Amniotic epithelial cell (primary cell): ENCODE measurements at regions not wholly inside any gene's neighbourhood (a gene's known extent, or its start where the extent isn't known, plus 50 kb on each side); places are given as distances from the start of the nearest gene placed in this dataset.
A peak's percentile ranks its signal among the peaks of the same experiment; 100 is the strongest.
"Not testable (repeated sequence)": the region's sequence is repeated elsewhere in the genome, so short reads cannot be mapped to it uniquely, and the experiment has no call there.

Experiments used
- DNase-seq: peaks from one replicate; pipeline ENCODE4 v3.0.0-alpha.2; 2010; ENCODE audit warnings: low read depth

DNA sequence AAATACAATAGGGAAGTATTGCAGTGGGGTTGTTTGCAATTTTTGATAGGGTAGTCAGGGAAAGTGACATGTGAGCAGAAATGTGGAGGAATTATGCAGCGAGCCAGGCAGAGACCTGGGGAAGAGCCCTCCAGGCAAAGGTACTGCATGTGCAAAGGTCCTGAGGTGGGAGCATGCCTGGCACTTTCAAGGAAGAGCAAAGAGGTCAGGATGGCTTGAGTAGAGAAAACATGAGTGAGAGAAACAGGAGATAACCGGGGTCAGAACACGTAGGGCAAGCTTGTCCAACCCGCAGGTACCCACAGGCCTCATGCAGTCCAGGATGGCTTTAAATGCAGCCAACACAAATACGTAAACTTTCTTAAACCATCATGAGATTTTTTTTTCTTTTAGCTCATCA lies 71.0 kb downstream of the COQ2 start:
- DNase-seq, result no peak

DNA sequence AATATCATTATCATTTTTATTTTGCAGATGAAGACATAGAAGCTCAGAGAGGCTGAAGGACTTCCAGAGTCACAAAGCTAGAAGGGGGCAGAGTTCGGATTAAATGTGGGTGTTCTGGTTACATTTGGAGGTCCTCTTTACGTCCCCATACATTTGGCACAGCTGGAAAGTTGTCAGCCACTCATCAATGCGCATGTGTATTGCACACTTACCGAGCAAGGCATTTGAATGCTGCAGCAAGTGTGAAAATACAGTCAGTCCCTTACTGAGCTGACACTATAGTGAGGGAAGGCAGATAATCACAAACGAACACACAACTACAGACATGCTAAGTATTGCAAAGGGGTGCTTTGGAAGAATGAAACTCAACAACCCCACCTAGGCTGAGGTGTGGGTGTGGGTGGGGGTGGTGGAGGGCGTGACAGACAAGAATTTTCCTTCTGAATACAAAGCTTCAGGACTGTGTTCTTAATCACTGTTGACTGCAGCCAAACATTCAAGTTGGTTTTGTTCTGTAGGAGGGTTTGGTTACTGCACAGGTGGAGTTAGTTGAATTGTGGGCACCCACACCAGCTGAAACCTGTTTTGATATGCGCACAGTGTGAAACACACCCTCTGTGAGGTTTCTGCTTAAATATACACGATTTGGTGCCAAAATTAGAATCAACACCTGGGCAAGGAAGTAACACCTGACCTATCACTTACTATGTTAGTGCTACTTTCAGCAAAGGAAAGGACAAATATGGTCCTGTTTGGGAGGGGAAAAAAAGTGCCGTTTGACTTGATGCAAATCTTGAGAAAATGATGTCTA lies 72.4 kb downstream of the COQ2 start:
- DNase-seq, result no peak

DNA sequence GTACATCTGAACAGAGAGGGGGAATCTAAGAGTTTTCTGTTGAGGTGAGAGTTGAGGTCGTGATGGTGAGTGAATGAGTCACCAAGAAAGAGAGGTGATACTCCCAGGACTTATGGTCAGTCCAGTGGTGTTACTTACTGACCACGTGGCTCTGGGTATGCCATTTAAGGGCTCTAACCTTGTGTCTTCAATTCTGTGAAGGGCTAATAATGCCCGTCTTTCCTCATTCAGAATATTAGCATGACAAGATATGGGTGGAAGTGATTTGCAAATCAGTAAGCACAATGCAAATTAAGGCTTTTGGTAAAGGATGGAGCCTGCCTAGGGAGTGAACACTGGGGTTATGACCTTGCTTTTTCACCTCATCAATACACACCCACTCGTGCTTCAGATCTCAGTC lies 75.2 kb downstream of the COQ2 start:
- DNase-seq, result no peak

DNA sequence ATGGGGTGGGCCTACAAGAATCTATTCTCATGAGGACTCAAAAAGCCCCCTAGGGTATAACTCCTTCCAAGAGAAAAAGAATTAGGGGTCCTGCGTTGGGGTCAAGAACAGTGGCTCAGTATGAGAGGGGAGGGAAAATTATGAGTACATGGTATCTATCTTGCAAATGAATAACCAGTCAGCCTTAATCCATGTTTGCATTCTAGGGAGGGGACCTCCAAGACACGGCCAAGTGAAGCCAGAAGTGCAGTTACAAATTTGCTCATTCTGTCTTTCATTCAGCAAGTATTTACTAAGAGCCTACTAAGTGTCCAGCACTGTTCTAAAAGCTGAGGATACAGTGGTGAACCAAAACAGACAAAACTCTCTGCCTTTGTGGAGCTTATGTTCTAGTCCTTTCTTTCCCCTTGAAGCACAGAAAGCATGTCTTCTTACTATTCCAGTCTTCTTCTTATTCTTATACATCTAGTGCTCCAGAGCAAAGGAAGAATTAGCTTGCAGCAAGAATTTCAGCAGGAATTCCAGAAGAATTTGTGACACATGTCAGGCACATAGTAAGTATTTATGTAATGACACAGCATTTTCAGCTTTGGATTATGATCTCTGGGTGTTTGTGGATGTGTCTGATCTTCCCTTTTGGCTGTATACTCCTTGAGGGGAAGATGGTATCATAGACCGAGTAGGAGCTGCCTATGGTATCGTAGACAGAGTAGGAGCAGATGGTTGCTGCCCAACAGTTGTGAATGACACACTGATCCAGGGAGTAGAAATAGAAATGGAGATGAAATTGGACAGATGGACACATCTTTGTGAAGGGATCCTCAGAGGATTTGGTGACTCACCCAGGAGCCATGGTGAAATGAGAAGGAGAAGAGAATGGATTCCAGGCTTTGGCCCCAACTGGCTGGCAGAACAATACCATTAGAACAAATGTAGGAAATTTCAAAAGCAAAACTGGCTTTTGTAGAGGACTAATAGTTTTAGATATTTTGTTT lies 75.9 kb downstream of the COQ2 start:
- DNase-seq, result no peak

DNA sequence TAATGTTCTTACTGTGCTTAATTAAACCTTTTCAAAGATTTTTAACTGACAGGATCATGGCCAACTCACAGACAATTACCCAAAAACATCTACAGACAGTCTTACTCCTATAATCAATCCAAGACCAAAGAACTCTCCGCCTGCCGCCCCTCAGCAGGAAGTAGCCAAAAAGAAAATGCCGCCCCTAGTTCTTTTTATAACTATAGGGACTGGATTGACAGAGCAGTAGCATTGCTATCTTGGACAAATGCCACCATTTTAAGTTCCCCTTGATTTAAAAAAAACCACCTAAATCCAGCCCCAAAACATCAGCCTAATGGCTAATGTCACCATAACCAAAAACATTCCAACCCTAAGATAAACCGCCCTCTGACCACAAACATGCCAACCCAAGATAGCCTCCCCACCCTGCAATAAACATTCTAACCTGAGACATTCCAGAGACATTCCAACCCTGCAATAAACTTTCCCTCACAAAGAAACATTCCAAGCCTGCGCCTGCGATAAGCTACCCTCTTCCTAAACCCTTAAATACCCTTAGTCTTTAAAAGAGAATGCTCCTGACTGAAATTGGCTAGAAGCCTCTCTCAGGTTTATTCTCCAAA lies 77.0 kb downstream of the COQ2 start:
- DNase-seq, result peak; percentile 90

DNA sequence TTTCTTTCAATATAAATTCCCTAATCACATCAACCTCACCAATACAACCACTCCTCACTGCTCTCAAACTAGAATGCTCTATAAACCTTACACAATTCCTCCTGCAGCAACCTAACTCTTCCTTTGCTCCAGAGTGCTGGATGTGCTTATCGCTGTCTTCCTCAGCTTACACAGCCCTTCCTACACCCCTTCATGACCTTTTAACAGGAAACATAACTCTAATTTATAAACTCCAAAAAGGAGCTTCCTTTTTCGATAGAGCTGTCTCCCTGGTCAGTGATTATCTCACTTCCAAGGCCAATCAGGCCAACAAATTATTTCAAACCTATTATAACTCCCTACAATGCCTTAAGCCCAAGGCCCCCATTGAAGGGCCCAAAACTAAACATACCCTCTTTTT lies 78.8 kb downstream of the COQ2 start:
- no peak for DNase-seq

DNA sequence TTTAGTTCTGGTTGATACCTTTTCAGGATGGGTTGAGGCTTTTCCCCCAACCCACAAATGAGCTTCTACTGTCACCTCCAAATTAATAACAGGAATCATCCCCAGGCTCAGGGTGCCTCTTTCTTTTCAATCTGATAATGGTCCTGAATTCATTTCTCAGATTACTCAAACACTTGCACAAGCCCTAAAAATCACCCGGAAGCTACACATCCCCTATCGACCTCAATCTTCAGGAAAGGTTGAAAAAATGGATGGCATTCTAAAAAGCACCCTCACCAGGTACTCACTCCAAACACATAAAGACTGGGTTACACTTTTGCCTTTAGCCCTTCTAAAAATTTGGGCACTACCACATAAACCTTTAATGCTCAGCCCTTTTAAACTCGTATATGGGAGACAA lies 79.9 kb downstream of the COQ2 start:
- no peak for DNase-seq

DNA sequence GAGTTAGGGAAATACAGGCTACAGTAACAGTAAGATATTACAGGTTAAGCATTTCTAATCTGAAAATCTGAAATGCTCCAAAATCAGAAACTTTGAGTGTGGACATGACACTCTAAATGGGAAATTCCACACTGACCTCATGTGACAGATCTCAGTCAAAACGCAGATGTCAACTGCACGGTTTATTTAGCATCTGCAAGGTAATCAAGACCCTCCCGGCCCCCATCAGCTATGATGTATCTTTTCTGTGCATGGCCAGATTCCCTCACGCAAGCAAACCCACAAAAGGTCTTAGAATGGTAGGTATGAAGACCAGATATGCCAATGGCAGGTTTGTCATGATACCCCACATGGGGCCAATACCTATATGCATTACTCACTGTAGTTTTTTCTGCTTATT lies 82.8 kb downstream of the COQ2 start:
- no peak for DNase-seq

DNA sequence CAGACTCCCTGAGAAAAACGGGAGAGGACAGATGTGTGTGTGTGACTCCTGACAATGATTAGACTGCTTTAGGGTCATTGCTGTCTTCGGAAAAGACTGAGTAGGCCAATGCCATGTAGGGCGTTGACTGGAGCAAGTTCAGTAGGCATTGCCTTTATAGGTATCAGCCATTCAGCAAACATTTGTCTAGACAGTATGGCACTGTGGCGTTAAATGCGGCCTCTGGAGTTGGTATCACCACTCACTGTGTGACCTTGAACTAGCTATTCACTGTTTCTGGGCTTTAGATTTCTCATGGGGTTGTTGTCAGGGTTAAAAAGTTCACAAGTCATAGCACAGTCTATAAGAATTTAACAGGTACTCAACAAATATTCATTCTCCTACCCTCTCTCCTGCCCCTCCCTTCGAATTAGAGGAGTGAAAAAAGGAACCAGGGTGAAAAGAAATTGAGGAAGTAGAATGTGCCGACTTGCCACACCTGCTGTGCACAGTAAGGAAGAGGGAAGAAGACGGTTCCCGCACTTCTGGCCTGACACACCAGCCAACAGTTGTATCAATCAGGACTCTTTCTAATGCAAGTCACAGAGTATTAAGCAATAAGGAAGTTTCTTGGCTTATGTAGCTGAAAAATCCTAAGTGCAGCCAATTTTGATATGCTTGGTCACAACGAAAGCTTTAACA lies 83.2 kb upstream of the PLAC8 start:
- DNase-seq, result no peak

DNA sequence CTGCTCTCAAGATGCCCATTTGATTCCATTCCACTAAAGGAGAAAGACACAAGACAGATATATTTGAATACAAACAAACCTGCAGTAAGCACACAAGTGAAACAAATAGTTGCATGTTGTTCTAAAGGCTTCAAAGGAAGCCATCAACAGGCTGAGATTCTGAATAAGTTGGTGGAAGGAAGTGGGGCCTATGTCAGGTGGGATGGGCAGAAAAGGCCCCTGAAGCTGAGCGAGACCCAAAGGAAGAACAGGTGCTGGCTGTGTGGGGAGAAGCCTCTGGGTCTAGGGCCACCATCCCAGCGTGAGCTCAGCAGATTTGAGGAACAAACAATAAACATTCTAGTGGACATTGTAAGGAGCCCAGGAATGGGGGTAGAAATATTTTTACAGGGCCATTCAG lies 82.4 kb upstream of the PLAC8 start:
- no peak for DNase-seq

DNA sequence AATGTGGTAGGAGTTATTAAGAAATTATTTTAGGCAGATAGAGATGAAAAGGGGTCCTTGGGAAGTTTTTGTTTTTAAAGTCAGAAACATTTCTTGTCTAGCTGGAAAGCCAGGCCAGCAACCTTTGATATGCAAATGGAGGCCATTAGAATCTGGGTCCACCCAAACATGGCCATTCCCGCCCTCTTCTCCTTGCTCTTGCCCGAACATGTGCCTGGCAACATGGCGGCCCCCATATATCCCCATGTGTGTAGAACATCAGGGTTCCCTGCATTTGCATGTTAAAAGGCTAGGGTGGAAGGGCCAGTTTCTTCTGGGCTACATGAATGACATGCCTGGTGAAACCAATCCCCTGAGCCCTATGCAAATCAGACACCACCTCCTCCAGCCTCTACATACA lies 80.7 kb upstream of the PLAC8 start:
- no peak for DNase-seq

DNA sequence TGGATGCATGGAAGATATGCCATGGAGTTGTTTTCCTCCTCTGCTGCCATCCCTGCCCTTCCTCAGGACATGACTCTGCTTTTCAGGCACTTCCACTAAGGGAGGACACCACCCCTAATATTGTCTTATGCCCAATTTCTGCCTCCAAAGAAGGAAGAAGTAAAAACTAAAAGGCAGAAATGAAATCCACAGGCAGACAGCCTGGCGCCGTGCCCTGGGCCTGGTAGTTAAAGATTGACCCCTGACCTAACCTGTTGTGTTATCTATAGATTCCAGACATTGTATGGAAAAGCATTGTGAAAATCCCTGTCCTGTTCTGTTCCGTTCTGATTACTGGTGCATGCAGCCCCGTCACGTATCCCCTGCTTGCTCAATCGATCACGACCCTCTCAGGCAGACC lies 80.1 kb upstream of the PLAC8 start:
- not testable (repeated sequence) for DNase-seq

DNA sequence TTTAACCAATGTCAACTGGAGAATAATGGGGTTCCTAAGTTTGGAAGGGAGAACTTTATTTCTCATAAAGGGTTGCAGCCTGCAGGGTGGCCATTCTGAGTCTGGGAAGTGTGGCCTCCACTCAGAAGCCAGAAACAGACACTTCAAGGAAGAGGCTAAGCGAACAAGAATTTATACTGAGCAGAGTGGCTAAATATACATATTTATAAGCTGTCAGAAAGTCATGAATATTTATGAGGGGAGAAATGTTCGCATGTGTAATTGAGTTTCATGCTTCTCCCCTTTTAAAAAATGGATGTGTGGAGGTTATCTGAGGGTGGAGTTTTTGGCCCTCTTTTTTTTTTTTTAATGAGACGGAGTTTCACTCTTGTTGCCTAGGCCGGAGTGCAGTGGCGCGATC lies 78.1 kb upstream of the PLAC8 start:
- DNase-seq, result no peak

DNA sequence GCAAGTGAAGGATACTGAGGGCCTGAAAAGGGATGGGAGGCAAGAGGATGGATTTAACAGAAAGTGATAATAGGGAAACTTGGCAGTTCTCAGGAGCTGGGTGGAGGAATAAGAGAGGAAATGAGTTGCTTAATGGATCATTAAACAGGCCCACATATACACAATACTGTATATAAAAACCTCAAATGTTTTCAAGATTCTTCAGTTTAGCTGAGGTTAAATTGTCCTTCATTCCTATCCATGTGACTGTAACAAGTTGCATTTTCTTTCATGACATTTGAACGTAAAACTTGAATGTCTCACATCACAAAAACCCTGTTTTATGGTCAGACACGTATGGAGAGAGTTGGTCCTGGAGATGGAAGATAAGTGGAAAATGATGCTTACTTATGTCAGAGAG lies 76.5 kb upstream of the PLAC8 start:
- no peak for DNase-seq

DNA sequence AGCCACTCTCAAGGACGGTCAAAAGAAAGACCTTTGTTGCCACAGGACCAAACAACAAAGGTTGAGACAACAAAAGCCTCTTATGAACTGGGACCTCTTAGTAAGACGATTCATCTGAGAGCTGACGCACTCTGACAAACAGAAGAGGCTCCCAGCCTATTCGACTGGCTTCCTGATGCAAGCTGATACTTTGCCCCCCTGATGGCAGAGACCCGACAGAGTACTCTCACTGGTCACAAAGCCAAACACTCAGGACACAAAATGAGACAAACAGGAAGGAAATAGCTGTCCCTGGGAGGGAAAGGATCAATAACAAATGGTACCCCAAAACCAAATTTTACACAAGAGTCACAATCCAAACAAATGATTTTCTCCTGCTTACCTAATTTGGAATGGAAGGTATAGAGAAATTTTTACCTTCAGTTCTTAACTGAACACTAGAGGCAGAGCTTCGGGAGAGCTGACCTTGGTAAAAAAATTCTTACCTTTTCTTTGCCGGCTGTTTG lies 75.2 kb upstream of the PLAC8 start:
- no peak for DNase-seq

DNA sequence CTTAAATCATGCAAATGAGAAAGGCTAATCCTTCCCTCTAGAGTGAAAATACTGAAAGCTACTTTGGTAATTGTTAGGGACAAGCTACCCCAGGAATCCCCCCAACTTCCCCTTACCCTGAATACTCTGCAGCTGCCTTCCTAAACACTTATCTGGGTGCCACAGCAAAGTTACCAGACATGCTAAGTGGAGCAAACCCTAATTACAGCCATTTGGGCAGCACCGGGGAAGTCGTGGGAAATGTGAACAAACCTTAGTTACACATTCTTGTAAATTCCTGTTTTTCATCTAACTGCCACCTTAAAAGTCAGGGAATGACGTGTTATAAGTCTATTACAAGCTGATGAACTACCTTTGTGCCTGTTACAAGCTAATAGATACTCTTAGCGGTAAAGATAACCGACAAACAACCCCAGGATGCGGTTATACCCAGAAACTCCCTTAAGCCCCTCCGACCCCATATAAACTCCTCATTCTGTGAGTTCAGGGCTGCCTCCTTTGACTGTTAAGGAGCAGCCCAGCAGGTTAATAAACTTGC lies 66.0 kb upstream of the PLAC8 start:
- DNase-seq, result no peak

DNA sequence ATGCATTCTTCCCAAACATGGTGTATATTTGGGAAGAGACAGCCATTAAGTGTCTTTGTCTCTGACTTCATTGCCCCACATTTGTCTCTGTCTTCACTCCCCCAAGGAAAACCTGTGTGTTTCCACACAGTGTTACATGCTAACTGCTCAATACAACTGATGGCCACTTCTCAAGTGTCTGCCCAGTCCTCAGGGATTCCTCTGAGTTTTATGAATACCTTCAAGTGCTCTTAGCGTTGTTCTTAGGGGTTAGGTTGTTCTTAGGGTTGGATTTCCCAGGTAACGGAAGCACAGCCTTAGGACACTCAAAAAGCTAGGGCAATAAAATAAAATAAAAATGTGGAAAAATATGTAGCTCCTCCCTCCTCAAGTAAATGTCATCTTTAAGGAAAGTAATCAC lies 64.7 kb upstream of the PLAC8 start:
- DNase-seq, result no peak

DNA sequence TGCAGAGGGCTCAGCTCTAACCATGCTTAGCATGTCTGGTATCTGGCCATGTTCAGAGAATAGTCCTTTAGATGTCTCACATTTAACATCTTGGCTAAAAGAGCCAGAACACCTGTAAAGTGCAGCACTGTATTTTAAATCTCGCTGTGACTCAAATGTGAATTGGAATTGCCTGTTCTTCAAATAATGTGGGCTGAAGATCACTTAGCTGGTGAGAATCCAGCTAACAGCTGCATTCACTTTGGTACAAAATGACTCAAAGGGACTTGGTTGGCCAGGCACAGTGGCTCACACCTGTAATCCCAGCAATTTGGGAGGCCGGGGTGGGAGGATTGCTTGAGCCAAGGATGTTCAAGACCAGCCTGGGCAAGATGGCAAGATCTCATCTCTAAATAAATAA lies 63.5 kb upstream of the PLAC8 start:
- no peak for DNase-seq

DNA sequence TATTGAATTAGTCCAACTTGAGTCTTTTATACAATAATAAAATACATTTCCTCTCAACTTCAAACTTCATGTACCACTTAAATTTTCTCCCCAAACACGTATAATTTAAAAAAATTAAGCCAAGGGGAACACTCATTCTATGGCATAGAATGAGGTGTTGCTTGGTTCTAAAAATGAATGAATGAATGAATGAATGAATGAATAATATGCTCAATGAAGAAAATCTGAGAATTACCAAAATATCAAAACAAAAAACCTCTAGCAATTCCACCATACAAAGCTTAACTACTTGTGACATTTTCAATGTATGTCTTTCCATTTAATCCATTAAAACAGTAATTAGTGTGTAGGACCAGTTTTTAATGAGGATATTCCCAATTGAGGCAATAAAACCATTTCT lies 62.7 kb upstream of the PLAC8 start:
- no peak for DNase-seq

DNA sequence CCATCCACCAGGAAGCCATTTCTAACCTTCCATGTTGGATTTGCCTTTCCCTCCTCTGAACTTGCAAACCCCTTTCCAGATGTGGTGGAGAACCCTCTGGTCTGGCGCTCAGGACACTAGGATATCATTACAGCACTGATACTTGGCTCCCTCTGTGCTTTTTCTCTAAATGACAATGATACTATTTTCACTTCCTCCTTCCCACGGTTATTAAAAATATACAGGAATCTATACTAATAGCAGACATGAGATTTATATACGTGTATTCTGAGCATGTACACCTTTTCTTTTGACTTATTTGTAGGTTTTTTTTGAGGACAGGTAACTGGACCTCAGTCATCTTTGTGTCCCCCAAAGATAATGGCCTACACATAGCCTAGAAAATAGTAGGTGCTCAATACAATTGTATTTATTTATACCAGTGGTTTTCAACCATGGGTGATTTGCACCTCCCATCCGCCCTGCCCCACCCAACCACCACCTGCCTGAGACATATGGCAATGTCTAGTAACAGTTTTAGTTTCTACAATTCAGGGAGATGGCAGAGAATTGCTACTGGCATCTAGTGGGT lies 60.4 kb upstream of the PLAC8 start:
- no peak for DNase-seq

DNA sequence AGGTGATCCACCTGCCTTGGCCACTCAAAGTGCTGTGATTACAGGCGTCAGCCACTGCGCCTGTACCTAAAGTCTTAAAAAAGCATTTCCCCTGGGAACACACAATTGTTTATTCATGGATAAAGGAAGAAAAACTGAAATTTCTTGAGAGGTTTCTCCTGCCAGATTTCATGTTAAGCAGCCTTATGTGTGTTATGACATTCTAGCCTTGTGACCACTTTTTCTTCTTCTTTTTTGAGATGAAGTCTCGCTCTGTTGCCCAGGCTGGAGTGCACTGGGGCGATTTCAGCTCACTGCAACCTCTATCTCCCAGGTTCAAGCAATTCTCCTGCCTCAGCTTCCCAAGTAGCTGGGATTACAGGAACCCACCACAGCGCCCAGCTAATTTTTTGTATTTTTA lies 57.8 kb upstream of the PLAC8 start:
- DNase-seq, result no peak
